ENCODE measurements at regions not wholly inside any gene's neighbourhood (a gene's known extent, or its start where the extent isn't known, plus 50 kb on each side); places are given as distances from the start of the nearest gene placed in this dataset.

DNA sequence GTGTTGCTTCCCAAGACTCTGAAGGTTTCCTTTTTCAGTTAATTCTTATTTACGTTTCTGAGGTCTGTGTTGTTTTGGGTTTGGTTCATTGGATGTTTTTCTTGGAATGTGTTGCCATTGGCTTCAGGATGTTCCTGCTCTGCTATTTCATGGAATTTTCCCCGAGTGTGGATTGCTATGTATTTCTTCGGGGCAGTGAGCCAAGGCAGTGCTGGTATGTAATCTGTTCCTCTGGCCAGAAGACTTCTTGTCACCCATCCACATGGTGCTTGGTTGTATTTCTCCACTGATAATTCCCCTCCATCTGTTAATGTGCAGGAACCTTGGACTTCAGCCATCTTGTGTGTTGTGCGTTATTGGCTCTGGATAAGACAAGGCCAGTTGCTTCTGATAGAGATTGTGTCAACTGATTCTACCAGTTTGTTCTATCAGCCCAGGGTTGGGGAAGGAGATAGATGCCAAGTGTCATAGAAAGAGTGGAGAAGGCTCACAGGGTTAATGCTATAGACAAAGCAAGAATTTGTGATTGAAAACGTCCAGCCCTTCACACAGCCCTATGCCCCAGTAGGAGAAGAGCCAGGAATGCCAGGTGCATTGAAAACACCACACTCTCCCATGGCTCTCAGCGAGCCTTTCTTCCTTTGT is 505.2 kb downstream of the PLPP3 start:
- TF ChIP-seq, protein P1, sequence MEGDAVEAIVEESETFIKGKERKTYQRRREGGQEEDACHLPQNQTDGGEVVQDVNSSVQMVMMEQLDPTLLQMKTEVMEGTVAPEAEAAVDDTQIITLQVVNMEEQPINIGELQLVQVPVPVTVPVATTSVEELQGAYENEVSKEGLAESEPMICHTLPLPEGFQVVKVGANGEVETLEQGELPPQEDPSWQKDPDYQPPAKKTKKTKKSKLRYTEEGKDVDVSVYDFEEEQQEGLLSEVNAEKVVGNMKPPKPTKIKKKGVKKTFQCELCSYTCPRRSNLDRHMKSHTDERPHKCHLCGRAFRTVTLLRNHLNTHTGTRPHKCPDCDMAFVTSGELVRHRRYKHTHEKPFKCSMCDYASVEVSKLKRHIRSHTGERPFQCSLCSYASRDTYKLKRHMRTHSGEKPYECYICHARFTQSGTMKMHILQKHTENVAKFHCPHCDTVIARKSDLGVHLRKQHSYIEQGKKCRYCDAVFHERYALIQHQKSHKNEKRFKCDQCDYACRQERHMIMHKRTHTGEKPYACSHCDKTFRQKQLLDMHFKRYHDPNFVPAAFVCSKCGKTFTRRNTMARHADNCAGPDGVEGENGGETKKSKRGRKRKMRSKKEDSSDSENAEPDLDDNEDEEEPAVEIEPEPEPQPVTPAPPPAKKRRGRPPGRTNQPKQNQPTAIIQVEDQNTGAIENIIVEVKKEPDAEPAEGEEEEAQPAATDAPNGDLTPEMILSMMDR (IDR thresholded peaks at IDR 0.05; ENCODE audit: control extremely low read depth, extremely low read depth, low read depth, missing control alignments): no peak
- ChIA-PET CTCF (no interaction called here), POLR2A (no interaction called here)
- DNase-seq (ENCODE audit: extremely low spot score): no peak

DNA sequence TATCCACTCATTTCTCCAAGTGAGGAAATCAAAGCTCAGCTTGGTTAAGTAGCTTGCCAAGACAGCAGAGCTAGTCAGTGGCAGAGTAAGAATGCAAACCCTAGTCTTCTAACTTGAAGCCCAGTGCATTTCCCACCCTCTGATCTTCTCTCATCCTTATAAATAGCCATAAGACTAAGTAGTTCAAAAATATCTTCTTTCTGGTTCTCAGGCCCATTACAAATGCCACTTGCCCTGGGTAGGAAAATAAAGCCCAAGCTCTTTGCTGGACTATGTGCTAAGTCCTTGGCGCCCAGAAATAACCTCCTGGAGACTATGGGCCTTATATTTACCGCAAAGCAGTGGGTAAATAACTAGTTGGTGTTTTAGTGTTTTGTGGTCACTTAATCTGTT is 505.8 kb downstream of the PLPP3 start:
- no peak for DNase-seq (ENCODE audit: extremely low spot score)
- CTCF ChIA-PET: no interaction called here
- POLR2A ChIA-PET: no interaction called here
- TF ChIP-seq, protein P1 (IDR thresholded peaks at IDR 0.05; ENCODE audit: control extremely low read depth, extremely low read depth, low read depth, missing control alignments): no peak

DNA sequence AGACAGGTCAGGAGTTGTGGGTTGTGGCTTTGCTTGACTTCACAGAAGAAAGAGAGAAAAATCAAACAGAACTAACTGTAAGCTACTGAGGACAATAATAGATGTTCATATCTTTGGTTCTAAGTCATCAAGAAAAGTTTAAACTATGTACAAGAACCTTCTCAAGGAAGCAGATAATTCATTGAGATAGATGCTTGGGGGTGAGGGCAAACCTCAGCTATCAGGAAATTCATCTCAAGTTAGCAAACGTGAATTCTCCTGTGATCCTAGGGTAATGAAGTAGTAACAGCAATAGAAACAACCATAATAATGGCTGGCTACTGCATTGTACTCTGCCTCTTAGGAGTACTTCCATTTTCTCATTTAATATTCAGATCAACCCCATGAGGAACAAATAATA is 506.2 kb downstream of the PLPP3 start:
- TF ChIP-seq, protein P1 (IDR thresholded peaks at IDR 0.05; ENCODE audit: control extremely low read depth, extremely low read depth, low read depth, missing control alignments): no peak
- DNase-seq (ENCODE audit: extremely low spot score): no peak
- ChIA-PET POLR2A (no interaction called here), CTCF (interaction anchor here (1.4 kb wide), 1 partner anchor 10 kb away, joined by 3 read pairs; no protein-coding TSS in a partner anchor)

DNA sequence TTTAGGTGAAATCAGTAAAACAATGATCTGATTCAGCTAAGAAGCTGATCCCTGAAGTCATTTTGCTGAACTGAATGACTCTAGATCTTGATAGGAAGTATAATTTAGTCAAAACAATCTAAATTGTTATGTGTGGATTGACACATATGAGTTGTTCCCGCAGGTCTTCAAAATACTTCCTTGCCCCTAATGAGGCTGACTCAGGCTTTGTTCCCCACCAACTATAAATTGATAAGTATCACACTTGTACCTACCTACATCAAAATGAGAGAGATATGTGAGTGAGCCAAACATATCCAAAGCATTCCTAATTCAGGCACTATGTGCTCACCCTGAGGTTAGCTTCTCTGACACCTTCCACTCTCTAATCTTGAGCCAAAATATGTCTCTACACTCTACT is 507.1 kb downstream of the PLPP3 start:
- POLR2A ChIA-PET: no interaction called here
- TF ChIP-seq, protein P1 (IDR thresholded peaks at IDR 0.05; ENCODE audit: control extremely low read depth, extremely low read depth, low read depth, missing control alignments): no peak

DNA sequence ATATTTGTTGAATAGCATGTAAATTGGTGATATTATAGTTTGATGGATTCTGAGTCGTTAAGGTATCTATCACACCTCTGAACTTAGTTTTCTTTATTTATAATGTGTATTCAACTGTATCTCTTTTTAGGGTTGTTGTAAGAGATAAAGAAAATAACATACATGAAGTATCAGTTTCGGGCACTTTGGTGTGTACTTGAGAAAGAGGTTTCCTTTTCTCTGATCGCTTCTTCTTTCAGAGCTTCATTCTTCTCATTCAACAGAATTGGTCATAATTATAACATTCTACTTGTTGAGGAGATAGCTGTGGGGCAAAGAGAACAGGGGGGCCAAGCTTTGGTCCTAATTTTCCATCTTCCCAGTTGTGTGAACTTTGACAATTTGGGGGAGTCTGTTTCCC is 508.0 kb downstream of the PLPP3 start:
- ChIA-PET POLR2A (no interaction called here), CTCF (no interaction called here)
- no peak for DNase-seq (ENCODE audit: extremely low spot score)
- TF ChIP-seq, protein P1 (IDR thresholded peaks at IDR 0.05; ENCODE audit: control extremely low read depth, extremely low read depth, low read depth, missing control alignments): no peak

More for the DNA sequence above, 507.1 kb downstream of the PLPP3 start:
- DNase-seq (ENCODE audit: extremely low spot score): no peak
- CTCF ChIA-PET: interaction anchor here (1.4 kb wide), 1 partner anchor 9 kb away, joined by 3 read pairs; no protein-coding TSS in a partner anchor

DNA sequence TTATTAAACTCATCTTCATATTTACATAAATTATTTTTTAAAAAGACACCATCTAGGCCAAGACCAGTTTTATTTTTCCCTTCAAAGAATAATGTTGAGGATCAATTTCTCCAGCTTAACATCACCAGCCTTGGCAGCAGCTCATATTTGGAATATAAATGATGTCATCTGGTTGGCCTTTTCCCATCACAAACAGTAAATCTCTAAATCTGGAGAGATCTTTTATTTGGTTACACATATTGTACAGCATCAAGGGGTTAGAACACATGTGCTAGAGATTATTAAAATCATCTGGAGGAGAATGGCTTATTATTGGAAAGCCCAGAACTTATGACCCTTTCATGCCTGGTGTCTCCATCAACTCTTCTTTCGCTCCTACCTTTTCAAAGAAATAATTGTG is 508.8 kb downstream of the PLPP3 start:
- DNase-seq (ENCODE audit: extremely low spot score): no peak
- TF ChIP-seq, protein P1 (IDR thresholded peaks at IDR 0.05; ENCODE audit: control extremely low read depth, extremely low read depth, low read depth, missing control alignments): no peak

More for the DNA sequence above, 508.8 kb downstream of the PLPP3 start:
- ChIA-PET CTCF (no interaction called here), POLR2A (no interaction called here)

Measured in GM10248 (cell line).